ENCODE measurements at regions not wholly inside any gene's neighbourhood (a gene's known extent, or its start where the extent isn't known, plus 50 kb on each side); places are given as distances from the start of the nearest gene placed in this dataset.
"Not testable (repeated sequence)": the region's sequence is repeated elsewhere in the genome, so short reads cannot be mapped to it uniquely, and the experiment has no call there.

DNA sequence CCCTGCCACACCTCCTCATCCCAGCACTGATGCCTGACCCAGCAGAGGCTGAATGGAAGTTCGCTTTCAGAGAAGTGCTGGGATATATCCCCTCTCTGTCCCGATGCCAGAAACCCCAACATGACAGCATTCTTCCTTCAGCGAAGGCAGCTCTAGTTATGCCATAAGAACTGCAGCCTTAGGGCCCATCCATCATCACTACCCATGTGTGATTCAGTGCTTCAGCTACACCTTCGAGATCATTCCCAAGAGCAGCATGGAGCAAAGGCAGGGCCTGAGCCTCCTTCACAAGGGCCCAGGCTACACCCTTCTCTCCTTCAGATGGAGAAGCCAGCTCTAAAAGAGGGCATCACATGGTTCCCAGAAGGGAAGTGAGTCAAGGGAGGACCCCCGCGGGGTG lies 198.0 kb downstream of the TBC1D2B start:
- not testable (repeated sequence) for H3K4me1 ChIP-seq (ENCODE audit: insufficient read depth, low read length); H3K27me3 ChIP-seq (ENCODE audit: insufficient read depth, low read length); H3K4me3 ChIP-seq (ENCODE audit: low read length); H3K9me3 ChIP-seq (ENCODE audit: low read depth, low read length)

DNA sequence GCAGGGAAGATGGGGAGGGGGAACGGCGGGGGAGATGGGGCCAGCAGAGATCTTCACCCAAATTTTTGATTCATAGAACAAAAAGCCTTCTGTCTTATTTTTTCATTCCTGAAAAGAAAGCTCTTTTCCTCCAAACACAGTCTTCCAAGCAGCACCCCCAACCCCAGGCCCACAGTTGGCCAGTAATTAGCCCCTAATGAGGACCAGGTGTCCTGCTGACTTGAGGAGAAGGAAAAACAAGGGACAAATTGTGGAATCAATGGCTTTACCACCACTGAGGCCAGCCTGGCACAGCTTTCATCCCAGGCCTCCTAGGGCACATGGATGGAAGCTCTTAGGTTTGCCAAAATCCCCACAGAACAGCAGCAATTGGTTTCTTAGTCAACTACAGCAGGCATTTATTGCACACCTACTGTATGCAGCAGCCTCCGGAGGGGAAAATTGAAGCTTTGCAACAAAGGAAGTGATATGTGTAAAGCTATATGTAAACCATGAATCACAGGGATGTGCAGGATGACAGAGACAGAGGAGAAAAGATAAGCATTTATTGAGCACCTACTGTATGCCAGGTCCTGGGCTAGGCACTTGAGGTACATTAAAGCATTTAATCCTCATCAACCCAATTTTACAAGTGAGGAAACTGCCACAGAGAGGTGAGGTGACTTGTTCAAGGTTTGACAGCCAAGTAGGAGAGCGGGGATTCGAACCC lies 199.5 kb downstream of the TBC1D2B start:
- Histone ChIP-seq H3K4me3 (ENCODE audit: low read length) (no peak overlapping the region), H3K4me1 (ENCODE audit: insufficient read depth, low read length) (no peaks in the 10 kb centered on the region), H3K9me3 (ENCODE audit: low read depth, low read length) (no peaks in the 10 kb centered on the region), H3K27me3 (ENCODE audit: insufficient read depth, low read length) (no peaks in the 10 kb centered on the region)

GRCh38 chr15:77876107-77876820 lies 201.2 kb downstream of the TBC1D2B start:
- not testable (repeated sequence) for H3K9me3 ChIP-seq (ENCODE audit: low read depth, low read length); H3K27me3 ChIP-seq (ENCODE audit: insufficient read depth, low read length); H3K4me3 ChIP-seq (ENCODE audit: low read length); H3K4me1 ChIP-seq (ENCODE audit: insufficient read depth, low read length)

DNA sequence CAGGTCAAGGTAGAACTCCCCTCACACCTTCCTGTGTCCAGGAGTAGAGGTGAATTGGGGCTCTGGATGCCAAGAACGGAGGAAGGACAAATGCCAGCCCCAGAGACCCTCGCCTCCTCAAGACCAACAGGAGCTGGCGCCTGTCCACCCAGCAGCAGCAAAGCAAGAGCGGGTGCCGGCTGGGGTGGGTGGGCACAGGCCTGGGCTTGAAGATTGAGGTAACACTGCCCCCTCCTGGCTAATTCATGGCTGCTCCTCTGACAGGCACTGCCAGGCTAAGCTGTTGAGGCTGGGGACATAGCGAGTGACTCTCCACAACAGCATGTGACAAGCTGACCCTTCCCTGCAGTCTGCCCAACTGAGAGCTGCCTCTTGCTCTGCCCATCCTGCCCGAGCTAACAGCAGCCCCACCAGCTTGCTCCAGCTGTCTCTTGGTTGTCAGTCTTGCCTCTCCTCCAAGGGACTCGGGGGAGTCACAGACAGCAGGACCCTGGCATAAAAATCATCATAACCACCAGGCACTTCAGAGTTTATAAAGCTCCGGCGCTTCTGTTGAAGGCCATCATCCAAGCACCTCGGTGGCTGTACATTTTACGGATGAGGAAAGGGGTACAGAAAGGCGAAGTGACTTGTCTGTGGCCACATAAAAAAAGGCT lies 202.3 kb downstream of the TBC1D2B start:
- H3K4me3 ChIP-seq (ENCODE audit: low read length); H3K27me3 ChIP-seq (ENCODE audit: insufficient read depth, low read length); H3K4me1 ChIP-seq (ENCODE audit: insufficient read depth, low read length); H3K9me3 ChIP-seq (ENCODE audit: low read depth, low read length): not testable (repeated sequence)

- no peaks in the 10 kb centered on the region for H3K27me3 ChIP-seq (ENCODE audit: insufficient read depth, low read length)
- H3K4me1 ChIP-seq (ENCODE audit: insufficient read depth, low read length), result no peaks in the 10 kb centered on the region
- no peak overlapping the region for H3K4me3 ChIP-seq (ENCODE audit: low read length)
- H3K9me3 ChIP-seq (ENCODE audit: low read depth, low read length), result no peaks in the 10 kb centered on the region
These were observed 203.4 kb downstream of the TBC1D2B start for GRCh38 chr15:77874063-77874462.

DNA sequence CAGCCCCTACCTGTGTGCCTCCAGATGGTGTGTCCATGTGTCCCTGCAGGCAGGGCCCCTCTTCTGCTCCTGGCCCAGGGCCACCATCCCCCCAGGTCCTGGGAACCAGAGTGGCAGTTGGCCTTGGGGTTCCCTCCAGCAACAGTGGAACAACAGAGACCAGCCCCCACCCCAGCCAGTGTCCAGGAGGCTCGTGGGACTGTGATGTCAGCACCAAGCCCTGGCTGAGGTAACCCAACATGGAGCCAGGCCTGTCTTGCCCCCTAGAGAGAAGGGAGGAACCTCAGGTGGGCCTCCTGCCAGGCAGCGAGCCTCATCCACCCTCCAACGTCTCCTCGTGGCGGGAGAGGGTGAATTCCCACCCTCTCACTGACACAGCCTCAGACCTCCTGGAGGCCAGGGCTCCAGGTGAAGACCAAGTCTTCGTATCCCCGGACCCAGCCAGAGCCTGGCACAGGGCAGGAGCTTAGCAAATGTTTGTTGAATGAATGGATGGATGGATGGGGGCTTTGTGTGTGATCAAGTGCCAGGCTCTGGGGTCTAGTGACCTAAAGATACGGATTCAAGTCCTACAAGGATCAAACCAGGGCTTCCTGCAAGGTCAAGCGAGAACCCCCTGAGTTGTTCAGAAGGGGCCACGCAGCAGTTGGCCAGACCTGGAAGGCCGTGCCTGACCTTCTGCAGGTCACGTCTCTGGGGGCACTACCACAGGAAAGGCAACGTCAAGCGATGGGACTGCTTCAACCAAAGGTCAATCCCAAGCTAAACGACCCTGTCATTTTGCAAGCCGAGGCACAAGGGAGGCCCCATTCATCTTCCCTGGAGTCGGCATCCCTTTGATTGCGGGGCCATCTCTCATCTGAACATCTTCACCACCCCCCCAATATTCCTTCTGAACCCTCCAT lies 204.7 kb downstream of the TBC1D2B start:
- not testable (repeated sequence) for H3K9me3 ChIP-seq (ENCODE audit: low read depth, low read length); H3K4me1 ChIP-seq (ENCODE audit: insufficient read depth, low read length); H3K4me3 ChIP-seq (ENCODE audit: low read length); H3K27me3 ChIP-seq (ENCODE audit: insufficient read depth, low read length)

DNA sequence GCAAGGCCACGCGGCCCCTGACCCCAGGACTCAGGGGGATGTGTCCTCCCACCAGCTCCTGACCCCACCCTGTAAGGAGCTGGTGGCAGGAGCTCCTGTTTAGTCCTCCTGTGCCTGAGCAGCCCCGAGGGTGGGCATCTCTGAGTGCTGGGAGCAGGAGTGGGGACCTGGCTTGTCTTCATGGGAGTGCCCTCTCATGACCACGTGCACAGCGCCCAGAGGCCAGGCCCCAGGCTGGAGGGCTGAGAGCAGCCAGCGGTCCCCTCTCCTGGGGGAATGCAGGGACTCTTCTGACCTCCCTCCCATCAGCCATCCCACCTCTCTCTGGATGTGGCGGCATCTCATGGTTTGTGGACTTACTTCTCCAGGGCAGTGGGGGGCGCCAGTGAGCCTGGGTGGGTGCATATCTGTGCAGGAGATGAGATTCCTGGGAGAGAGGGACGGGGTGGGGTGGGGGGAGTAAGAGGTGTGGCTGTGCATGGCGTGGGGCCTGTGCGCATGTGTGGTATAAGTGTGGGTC lies 205.6 kb downstream of the TBC1D2B start:
- Histone ChIP-seq H3K4me1 (ENCODE audit: insufficient read depth, low read length) (no peaks in the 10 kb centered on the region), H3K9me3 (ENCODE audit: low read depth, low read length) (no peaks in the 10 kb centered on the region), H3K4me3 (ENCODE audit: low read length) (no peak overlapping the region), H3K27me3 (ENCODE audit: insufficient read depth, low read length) (no peaks in the 10 kb centered on the region)

DNA sequence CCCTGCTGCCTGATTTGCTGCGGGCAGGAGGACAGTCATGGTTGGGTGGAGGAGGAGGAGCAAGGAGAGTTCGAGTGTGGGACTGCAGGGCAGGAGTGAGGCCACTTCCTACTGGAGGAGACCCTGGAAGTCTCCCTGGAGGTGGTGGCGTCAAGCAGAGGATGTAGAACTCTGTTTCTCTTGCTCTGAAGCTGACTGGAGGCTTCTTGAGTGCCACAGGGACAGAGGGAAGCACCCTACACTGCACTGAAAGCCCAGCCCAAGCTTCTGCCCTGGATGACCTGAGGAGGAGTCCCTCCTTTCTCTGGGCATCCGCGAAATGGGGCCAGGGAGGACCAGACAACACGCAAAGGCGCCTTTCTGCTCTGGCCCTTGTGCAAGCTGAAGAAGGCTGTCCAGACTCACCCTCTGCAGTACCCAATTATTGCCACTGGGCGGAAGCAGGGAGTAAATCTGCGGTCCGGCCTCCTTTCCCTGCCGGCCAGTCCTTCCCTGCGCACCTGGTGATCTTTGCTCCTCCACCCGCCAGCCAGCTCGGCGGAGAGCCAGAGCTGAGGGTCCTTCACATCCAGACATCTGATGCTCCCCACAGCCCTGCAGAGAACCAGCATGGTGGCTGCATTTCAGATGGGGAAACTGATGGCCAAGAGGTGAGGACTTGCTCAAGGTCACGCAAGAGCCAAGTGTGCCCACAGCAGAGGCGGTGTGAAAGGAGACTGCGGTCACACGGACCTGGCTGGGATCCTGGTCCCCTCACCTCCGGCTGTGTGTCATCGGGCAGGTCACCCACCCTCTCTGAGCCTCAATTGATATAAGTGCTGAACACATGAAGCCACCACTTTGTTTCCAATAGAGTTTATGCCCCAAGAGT lies 207.1 kb downstream of the TBC1D2B start:
- Histone ChIP-seq H3K4me1 (ENCODE audit: insufficient read depth, low read length) (no peaks in the 10 kb centered on the region), H3K4me3 (ENCODE audit: low read length) (no peak overlapping the region)

GRCh38 chr15:77869021-77869895 lies 208.3 kb downstream of the TBC1D2B start:
- H3K27me3 ChIP-seq (ENCODE audit: insufficient read depth, low read length), result no peaks in the 10 kb centered on the region
- H3K4me3 ChIP-seq (ENCODE audit: low read length), result no peak overlapping the region
- no peaks in the 10 kb centered on the region for H3K4me1 ChIP-seq (ENCODE audit: insufficient read depth, low read length)
- H3K9me3 ChIP-seq (ENCODE audit: low read depth, low read length), result no peaks in the 10 kb centered on the region

More for the DNA sequence above, 207.1 kb downstream of the TBC1D2B start:
- no peaks in the 10 kb centered on the region for H3K9me3 ChIP-seq (ENCODE audit: low read depth, low read length)
- H3K27me3 ChIP-seq (ENCODE audit: insufficient read depth, low read length), result no peaks in the 10 kb centered on the region

DNA sequence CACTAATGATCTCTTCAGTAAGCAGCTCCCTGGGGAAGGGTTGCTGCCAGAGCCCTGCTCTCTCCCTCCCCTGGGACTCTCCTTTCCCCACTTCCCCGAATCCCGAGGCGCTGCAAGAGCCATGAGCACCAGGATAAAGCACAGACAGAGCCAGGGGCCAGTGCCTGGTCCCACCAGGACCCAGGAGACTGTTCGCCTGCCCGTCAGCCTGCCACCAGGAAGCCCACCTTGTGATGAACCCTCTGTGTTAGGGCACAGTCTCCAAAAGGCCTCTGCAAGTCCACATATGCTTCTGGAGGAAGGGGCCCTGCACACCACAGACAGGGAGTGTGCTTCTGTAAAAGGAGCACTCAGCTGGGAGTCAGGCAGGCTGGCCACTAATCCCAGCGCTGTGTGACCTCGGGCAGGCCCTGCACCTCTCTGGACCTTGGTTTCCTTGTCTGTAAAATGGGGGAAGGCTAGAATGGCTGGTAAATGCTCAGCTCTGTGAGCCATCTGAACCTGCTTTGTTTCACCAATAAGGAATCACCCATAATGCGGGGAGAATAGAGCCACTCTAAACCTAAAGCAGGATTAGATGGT lies 209.4 kb downstream of the TBC1D2B start:
- H3K4me3 ChIP-seq (ENCODE audit: low read length); H3K9me3 ChIP-seq (ENCODE audit: low read depth, low read length); H3K4me1 ChIP-seq (ENCODE audit: insufficient read depth, low read length); H3K27me3 ChIP-seq (ENCODE audit: insufficient read depth, low read length): not testable (repeated sequence)

DNA sequence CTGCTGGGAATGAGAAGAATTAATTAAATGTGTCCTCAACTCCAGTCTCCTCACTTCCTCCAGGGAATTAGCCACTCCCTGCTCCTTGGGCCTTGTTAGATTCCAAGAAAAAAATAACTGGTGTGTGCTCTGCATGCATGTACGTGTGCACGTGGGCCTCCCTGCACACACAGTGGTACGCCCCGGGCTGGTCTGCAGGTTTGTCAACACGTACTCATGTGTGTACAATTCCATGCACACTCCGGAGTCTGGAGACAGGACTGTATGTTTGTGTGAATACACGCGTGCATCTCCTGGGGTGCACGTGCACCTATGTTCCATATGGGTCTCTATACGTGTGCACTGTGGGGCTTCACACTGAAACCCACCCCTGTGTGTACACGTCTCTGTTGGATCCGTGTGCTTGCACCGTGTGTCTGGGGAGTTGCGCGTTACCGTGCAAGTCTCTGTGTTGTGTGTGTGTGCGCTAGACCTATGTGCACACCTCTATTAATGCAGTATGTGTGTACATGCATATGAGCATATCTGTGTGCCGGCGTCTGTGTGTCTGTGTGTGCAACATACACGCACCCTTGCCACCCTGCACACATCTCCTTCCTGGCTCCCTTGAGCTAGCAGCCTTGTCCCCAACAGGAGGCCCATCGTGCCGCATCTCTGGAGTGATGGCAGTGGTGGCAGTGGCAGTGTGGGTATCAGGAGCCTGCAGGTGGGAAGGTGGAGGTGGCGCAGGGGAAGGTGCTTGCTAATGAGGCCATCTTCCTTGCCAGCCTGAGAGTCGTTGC lies 210.1 kb downstream of the TBC1D2B start:
- Histone ChIP-seq H3K4me1 (ENCODE audit: insufficient read depth, low read length) (no peaks in the 10 kb centered on the region), H3K27me3 (ENCODE audit: insufficient read depth, low read length) (no peaks in the 10 kb centered on the region), H3K9me3 (ENCODE audit: low read depth, low read length) (no peaks in the 10 kb centered on the region), H3K4me3 (ENCODE audit: low read length) (no peak overlapping the region)

GRCh38 chr15:77866596-77867125 lies 210.8 kb downstream of the TBC1D2B start:
- no peak overlapping the region for H3K4me3 ChIP-seq (ENCODE audit: low read length)

More at GRCh38 chr15:77866596-77867125, 210.8 kb downstream of the TBC1D2B start:
- no peaks in the 10 kb centered on the region for H3K4me1 ChIP-seq (ENCODE audit: insufficient read depth, low read length)
- no peaks in the 10 kb centered on the region for H3K27me3 ChIP-seq (ENCODE audit: insufficient read depth, low read length)
- no peaks in the 10 kb centered on the region for H3K9me3 ChIP-seq (ENCODE audit: low read depth, low read length)

All from mononuclear cell (primary cell).